ENCODE measurements at regions not wholly inside any gene's neighbourhood (a gene's known extent, or its start where the extent isn't known, plus 50 kb on each side); places are given as distances from the start of the nearest gene placed in this dataset.

DNA sequence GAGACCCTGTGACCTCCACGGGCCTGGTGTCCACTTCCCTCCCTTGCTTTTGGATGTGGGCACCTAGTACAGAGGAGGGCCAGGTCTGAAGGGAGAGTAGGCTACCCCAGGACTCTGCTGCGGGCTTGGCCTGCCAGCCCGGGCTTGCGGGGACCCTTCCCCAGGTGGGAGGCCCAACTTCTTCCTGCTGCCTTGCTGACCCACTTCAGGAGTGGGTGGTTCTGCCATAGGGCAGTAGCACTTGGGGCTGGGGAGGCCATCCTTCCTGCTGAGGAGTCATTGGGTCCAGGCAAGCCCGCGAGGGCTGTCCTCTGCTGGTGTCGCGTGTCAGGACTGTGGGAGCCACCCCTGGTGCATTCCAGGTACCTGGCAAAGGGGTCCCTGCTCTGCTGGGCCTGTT lies 1250.0 kb downstream of the BRD1 start:
- Histone ChIP-seq H3K27ac (no peak overlapping the region), H3K36me3 (no peaks in the 10 kb centered on the region), H3K9me3 (no peaks in the 10 kb centered on the region), H3K4me3 (no peak overlapping the region), H3K4me1 (peaks cover 0 to 28% (median 21%) of the 10 kb centered on the region in 4 donors), H3K27me3 (peaks cover 14 to 51% (median 36%) of the 10 kb centered on the region in 3 donors)
- TF ChIP-seq, protein P1, sequence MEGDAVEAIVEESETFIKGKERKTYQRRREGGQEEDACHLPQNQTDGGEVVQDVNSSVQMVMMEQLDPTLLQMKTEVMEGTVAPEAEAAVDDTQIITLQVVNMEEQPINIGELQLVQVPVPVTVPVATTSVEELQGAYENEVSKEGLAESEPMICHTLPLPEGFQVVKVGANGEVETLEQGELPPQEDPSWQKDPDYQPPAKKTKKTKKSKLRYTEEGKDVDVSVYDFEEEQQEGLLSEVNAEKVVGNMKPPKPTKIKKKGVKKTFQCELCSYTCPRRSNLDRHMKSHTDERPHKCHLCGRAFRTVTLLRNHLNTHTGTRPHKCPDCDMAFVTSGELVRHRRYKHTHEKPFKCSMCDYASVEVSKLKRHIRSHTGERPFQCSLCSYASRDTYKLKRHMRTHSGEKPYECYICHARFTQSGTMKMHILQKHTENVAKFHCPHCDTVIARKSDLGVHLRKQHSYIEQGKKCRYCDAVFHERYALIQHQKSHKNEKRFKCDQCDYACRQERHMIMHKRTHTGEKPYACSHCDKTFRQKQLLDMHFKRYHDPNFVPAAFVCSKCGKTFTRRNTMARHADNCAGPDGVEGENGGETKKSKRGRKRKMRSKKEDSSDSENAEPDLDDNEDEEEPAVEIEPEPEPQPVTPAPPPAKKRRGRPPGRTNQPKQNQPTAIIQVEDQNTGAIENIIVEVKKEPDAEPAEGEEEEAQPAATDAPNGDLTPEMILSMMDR (IDR thresholded peaks at IDR 0.05), result no peak
- TF ChIP-seq POLR2AphosphoS5 (IDR thresholded peaks at IDR 0.05), result no peak
- TF ChIP-seq POLR2A (IDR thresholded peaks at IDR 0.05), result no peak
- TF ChIP-seq EP300 (IDR thresholded peaks at IDR 0.05), result no peak
- 83 to 84% methylated on average over 8 of the region's 8 CpGs for WGBS, 2 donors
- DNase-seq, result no peak
- intact Hi-C loops (cut with DNase I), result loop anchor here (5.0 kb wide), 2 partner anchors 730 to 1055 kb away; no protein-coding TSS in a partner anchor

DNA sequence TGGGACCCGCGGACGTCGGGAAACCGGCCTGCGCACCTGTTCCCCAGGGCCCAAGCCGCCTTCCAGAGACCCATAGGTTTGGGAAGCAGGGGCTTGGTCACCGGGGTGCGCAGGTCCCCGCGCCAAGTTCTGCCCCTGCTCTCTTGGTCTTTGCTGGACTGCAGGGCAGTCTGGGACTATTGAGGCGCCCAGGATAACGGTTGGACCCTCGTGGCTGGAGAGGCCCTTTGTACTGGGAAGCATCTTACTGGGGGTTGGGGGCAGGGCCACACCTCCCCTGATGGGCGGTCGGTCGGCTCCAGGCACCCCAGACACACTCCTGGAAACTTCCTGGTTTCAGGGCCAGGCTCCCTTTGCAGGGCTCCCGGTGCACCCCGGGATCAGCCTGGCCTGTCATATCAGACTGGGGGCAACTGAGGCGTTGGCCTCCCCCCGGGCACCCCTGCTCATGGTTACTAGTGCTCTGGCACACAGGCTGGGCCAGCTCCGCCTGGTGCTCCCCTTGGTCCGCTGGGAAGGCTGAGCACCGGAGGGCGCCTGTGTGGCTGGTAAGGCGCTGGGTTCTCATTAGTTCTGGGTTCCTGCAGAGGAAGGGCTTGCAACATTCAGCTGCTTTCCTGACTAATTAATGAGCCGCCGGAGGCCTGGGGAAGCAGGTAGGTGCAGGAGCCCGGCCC lies 1250.5 kb downstream of the BRD1 start:
- 52 to 55% methylated on average over 29 of the region's 29 CpGs for WGBS, 2 donors
- no peak overlapping the region for H3K27ac ChIP-seq
- no peaks in the 10 kb centered on the region for H3K9me3 ChIP-seq
- DNase-seq, result no peak
- H3K4me3 ChIP-seq, result peak overlapping the region in 3 of 4 donors; percentile 32 to 42 (median 42)
- intact Hi-C loops (cut with DNase I), result loop anchor here (5.0 kb wide), 2 partner anchors 730 to 1055 kb away; no protein-coding TSS in a partner anchor
- H3K27me3 ChIP-seq, result peaks cover 14 to 51% (median 36%) of the 10 kb centered on the region in 3 donors
- H3K36me3 ChIP-seq, result no peaks in the 10 kb centered on the region
- TF ChIP-seq, protein P1 (IDR thresholded peaks at IDR 0.05), result peak in 1 of 4 experiments; percentile 2
- TF ChIP-seq POLR2AphosphoS5 (IDR thresholded peaks at IDR 0.05), result no peak
- H3K4me1 ChIP-seq, result peaks cover 0 to 28% (median 21%) of the 10 kb centered on the region in 4 donors

DNA sequence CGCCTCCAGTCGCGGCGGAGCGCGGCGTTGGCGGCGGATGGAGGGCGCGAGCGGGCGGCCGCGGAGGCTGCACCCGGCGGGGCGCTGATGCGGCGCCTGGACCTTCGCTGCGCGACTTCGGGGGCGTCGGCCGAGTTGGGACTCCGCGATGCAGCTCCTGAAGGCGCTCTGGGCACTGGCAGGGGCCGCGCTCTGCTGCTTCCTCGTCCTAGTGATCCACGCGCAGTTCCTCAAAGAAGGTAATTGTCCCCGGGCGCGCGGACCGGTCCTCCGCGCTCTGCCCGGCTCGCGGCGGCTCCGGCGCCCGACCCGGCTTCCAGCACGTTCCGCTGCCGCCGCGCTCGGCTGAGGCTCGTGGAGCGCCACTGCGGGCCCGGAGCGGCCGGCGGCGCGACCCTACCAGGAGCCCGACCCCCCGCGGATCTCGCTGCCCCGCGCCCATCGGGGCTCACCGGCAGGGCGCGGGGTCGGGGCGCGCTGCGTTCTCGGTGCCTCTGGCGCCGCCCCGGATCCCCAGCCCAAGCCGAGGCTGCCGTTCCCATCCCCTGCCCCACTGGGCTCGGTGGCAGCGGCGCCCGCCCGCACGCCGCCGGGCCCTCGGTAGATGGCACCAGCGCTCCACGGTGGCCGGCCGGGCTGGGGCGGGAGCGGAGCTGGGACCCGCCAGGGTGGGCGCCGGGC lies 1251.2 kb downstream of the BRD1 start:
- H3K9me3 ChIP-seq, result no peaks in the 10 kb centered on the region
- H3K27ac ChIP-seq, result no peak overlapping the region
- 2 to 6% methylated on average over 103 of the region's 103 CpGs for WGBS, 2 donors
- H3K27me3 ChIP-seq, result peaks cover 14 to 51% (median 36%) of the 10 kb centered on the region in 3 donors
- peak overlapping the region in 3 of 4 donors; percentile 32 to 42 (median 42) for H3K4me3 ChIP-seq
- DNase-seq, result no peak
- no peak for TF ChIP-seq EP300 (IDR thresholded peaks at IDR 0.05)
- TF ChIP-seq, protein P1 (IDR thresholded peaks at IDR 0.05), result peak in 2 of 4 experiments; percentile 10 to 45
- TF ChIP-seq POLR2A (IDR thresholded peaks at IDR 0.05), result no peak
- intact Hi-C loops (cut with DNase I), result loop anchor here (5.0 kb wide), 2 partner anchors 731 to 1056 kb away; no protein-coding TSS in a partner anchor
- no peaks in the 10 kb centered on the region for H3K36me3 ChIP-seq
- peaks cover 0 to 28% (median 21%) of the 10 kb centered on the region in 4 donors for H3K4me1 ChIP-seq

DNA sequence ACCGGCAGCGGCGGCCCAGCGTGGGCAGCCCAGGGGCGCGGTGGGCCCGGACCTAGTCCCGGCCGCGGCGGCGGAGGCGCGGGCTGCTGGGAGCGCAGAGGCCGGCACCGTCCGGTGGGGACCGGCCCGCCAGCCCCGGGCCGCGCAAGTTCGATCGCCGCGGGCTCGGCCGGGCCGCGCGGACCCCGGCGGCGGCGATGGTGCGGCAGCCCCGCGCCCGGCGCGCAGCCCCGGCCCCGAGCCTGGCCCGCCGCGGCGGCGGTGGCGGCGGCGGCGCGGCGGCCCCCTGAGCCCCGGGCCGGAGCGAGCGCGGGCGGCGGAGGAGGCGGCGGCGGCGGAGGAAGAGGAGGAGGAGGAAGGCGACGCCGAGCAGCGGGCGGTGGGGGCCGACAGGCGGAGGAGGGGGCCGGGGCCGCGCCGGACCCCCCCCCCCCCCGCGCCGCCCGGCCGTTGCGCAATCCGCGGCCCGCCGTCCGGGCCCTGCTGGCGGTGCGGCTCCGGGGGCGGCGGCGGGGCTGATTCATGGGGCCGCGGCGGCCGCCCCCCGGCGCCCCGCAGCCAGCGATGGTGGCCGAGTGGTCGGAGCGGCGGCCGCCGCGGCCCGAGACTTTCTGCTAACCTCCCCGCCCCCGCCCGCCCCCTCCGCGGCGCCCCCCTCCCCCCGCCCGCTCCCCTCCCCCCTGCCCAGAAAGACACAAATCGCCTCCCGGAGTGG lies 1251.9 kb downstream of the BRD1 start:
- H3K4me1 ChIP-seq, result peaks cover 0 to 28% (median 21%) of the 10 kb centered on the region in 4 donors
- no peaks in the 10 kb centered on the region for H3K9me3 ChIP-seq
- no peak overlapping the region for H3K27ac ChIP-seq
- no peaks in the 10 kb centered on the region for H3K36me3 ChIP-seq
- DNase-seq, result no peak
- peak overlapping the region in 3 of 4 donors; percentile 32 to 42 (median 42) for H3K4me3 ChIP-seq
- WGBS, 2 donors, result 2 to 5% methylated on average over 106 to 118 of the region's 120 CpGs
- TF ChIP-seq, protein P1 (IDR thresholded peaks at IDR 0.05), result no peak
- TF ChIP-seq EP300 (IDR thresholded peaks at IDR 0.05) (no peak), POLR2AphosphoS5 (IDR thresholded peaks at IDR 0.05) (no peak), POLR2A (IDR thresholded peaks at IDR 0.05) (no peak)
- peaks cover 14 to 51% (median 36%) of the 10 kb centered on the region in 3 donors for H3K27me3 ChIP-seq
- intact Hi-C loops (cut with DNase I), result loop anchor here (5.0 kb wide), 2 partner anchors 732 to 1057 kb away; no protein-coding TSS in a partner anchor
